GM12878 (cell line): ENCODE measurements at regions not wholly inside any gene's neighbourhood (a gene's known extent, or its start where the extent isn't known, plus 50 kb on each side); places are given as distances from the start of the nearest gene placed in this dataset.

Experiments used
- CHD4 ChIP-seq: fragments of 200-600 bp; sonication (generic); IDR thresholded peaks from 2 replicates; pipeline ENCODE4 v1.6.1; 2016; ENCODE audit warnings: mild to moderate bottlenecking
- CTCF ChIP-seq, 3 experiments: IDR thresholded peaks in 2 of 3; conservative IDR thresholded peaks in 1 of 3; 2 replicates each; pipeline ENCODE4 v1.5.1; 2011; ENCODE audit warnings: low read depth in 3 of 3, low read length in 3 of 3, mild to moderate bottlenecking in 3 of 3, control low read depth in 2 of 3, moderate library complexity in 2 of 3, inconsistent platforms in 1 of 3, mixed read lengths in 1 of 3; ENCODE audit not compliant: control insufficient read depth in 2 of 3, insufficient read depth in 1 of 3; ENCODE audit errors: extremely low read depth in 1 of 3
- HDGF ChIP-seq: fragments of 450-650 bp; IDR thresholded peaks from 2 replicates; pipeline ENCODE4 v1.6.1; 2016; ENCODE audit warnings: antibody characterized with exemption
- MAX ChIP-seq: IDR thresholded peaks from 2 replicates; pipeline ENCODE4 v1.6.1; 2012; ENCODE audit warnings: low read depth, low read length, improper control_type of control experiment
- MYC ChIP-seq: IDR thresholded peaks from 2 replicates; pipeline ENCODE4 v1.6.1; 2011; ENCODE audit warnings: mild to moderate bottlenecking, low read length, moderate library complexity, inconsistent platforms; ENCODE audit not compliant: insufficient read depth, insufficient replicate concordance, insufficient read length, severe bottlenecking
- NFIC ChIP-seq: IDR thresholded peaks from 2 replicates; pipeline ENCODE4 v1.6.1; 2012; ENCODE audit warnings: low read depth, mild to moderate bottlenecking, inconsistent platforms, low read length, moderate library complexity
- STAT1 ChIP-seq: fragments of 450-650 bp; conservative IDR thresholded peaks from 2 replicates; pipeline ENCODE4 v1.6.1; 2014; ENCODE audit warnings: antibody characterized with exemption, mild to moderate bottlenecking
- YBX1 ChIP-seq: fragments of 450-650 bp; IDR thresholded peaks from 2 replicates; pipeline ENCODE4 v1.6.1; 2016; ENCODE audit warnings: antibody characterized with exemption
- ZSCAN29 ChIP-seq: fragments of 450-650 bp; IDR thresholded peaks from 2 replicates; pipeline ENCODE4 v1.6.1; 2017; ENCODE audit warnings: mild to moderate bottlenecking, moderate library complexity

- TF ChIP-seq NFIC (no peak), CTCF (IDR thresholded peaks at IDR 0.05 in 2 of 3, conservative IDR thresholded peaks at IDR 0.05 in 1 of 3; ENCODE audit: control insufficient read depth in 2 of 3, extremely low read depth in 1 of 3, insufficient read depth in 1 of 3, low read depth in 3 of 3, low read length in 3 of 3) (no peak), ZSCAN29 (no peak), HDGF (no peak), STAT1 (no peak), CHD4 (no peak), MYC (no peak), MAX (no peak), YBX1 (no peak)
Observed at GRCh38 chr20:24328901-24329300, 140.5 kb upstream of the SYNDIG1 start.
